ENCODE measurements at regions not wholly inside any gene's neighbourhood (a gene's known extent, or its start where the extent isn't known, plus 50 kb on each side); places are given as distances from the start of the nearest gene placed in this dataset.

- in situ Hi-C loops (cut with MboI) = no loop called here
- Histone ChIP-seq H3K79me2 (ENCODE audit: insufficient read depth) (no peaks in the 10 kb centered on the region), H3K4me2 (ENCODE audit: unreplicated experiment) (no peak overlapping the region), H2AFZ (0 out of 2 replicates have a peak overlapping the region, but pooled peaks have one; percentile 27), H3K4me1 (ENCODE audit: insufficient read depth) (peaks cover 37% of the 10 kb centered on the region), H3K4me3 (no peak overlapping the region), H3K27me3 (replicated peaks; ENCODE audit: insufficient read depth) (no peaks in the 10 kb centered on the region), H3F3A (ENCODE audit: insufficient read depth) (peaks cover 32% of the 10 kb centered on the region; the same call in 1 of the 2 replicates), H3K27ac (no peak overlapping the region), H3K36me3 (ENCODE audit: low read depth) (no peaks in the 10 kb centered on the region), H4K20me1 (ENCODE audit: insufficient read depth) (no peaks in the 10 kb centered on the region), H3K9me2 (ENCODE audit: insufficient read depth) (no peaks in the 10 kb centered on the region), H3K9me3 (ENCODE audit: low read depth) (no peaks in the 10 kb centered on the region), H3K9ac (no peak overlapping the region)
- TF ChIP-seq EZH2 (IDR thresholded peaks at IDR 0.05; ENCODE audit: insufficient read depth, poor library complexity, severe bottlenecking) (no peak), EZH2phosphoT487 (IDR thresholded peaks at IDR 0.05; ENCODE audit: insufficient read depth, low read depth) (no peak)
- WGBS, 2 experiments (ENCODE audit: low coverage in 1 of 2, low lambda C conversion rate in 2 of 2, missing lambda C conversion rate in 2 of 2) = 92 to 95% methylated on average over 5 of the region's 5 CpGs
- DNase-seq = no peak
These were observed 242.0 kb downstream of the HS3ST3A1 start for GRCh38 chr17:13359774-13360173.

DNA sequence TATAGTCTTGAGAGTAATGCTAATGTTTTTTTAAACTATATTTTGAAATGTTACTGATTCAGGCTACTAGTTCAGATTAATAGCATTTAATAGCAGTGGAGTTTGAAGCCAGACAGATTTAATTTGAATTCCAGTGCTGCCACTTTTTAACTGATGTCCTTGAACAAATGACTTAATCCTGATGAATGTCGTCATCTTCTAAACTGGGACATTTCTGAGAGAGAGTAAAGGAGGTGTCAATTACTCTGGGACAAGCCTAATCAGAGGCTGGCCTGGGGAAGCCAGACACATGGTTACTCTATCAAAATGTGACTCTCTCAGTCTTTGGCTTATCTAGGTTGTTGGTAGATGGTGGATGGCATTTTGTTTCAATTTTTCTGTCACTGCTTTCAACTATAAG, 246.7 kb downstream of the HS3ST3A1 start:
- Histone ChIP-seq H3K4me1 (ENCODE audit: insufficient read depth) (peaks cover 51% of the 10 kb centered on the region), H2AFZ (peak overlapping the region; percentile 41; the same call in 1 of the 2 replicates), H3K4me3 (no peak overlapping the region), H3K9me2 (ENCODE audit: insufficient read depth) (no peaks in the 10 kb centered on the region), H3K4me2 (ENCODE audit: unreplicated experiment) (no peak overlapping the region), H3K79me2 (ENCODE audit: insufficient read depth) (no peaks in the 10 kb centered on the region), H3K9ac (no peak overlapping the region), H3F3A (ENCODE audit: insufficient read depth) (peaks cover 52% of the 10 kb centered on the region), H4K20me1 (ENCODE audit: insufficient read depth) (no peaks in the 10 kb centered on the region), H3K27ac (peak overlapping the region; percentile 60; the same call in 1 of the 2 replicates), H3K9me3 (ENCODE audit: low read depth) (no peaks in the 10 kb centered on the region), H3K27me3 (replicated peaks; ENCODE audit: insufficient read depth) (no peaks in the 10 kb centered on the region), H3K36me3 (ENCODE audit: low read depth) (no peaks in the 10 kb centered on the region)
- WGBS, 2 experiments (ENCODE audit: low coverage in 1 of 2, low lambda C conversion rate in 2 of 2, missing lambda C conversion rate in 2 of 2) = 18 to 29% methylated on average over 1 of the region's 1 CpG
- TF ChIP-seq EZH2 (IDR thresholded peaks at IDR 0.05; ENCODE audit: insufficient read depth, poor library complexity, severe bottlenecking) (no peak), EZH2phosphoT487 (IDR thresholded peaks at IDR 0.05; ENCODE audit: insufficient read depth, low read depth) (no peak)
- DNase-seq = no peak
- in situ Hi-C loops (cut with MboI) = no loop called here

DNA sequence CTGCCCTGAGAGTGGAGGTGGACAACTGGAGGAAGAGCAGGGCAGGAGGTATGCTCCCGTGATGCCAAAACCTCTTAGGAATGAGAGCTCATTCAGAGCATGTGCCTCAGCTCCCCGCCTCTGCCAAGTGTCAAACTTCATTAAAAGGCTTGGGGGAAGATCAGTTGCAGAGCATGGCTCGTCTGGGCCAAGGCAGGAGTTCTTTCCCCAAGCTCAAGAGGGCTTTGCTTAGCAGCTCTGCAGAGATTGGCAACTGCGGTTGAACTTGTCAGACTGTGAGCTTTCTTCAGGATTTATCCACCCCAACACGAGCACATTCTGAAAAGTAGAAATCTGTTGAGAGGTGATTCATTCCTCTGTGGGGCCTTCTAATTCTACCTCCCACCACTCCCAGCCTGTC, 248.1 kb downstream of the HS3ST3A1 start:
- Histone ChIP-seq H3K9me2 (ENCODE audit: insufficient read depth) (no peaks in the 10 kb centered on the region), H2AFZ (peak overlapping the region; percentile 27), H3K4me3 (no peak overlapping the region), H3K36me3 (ENCODE audit: low read depth) (no peaks in the 10 kb centered on the region), H3K9me3 (ENCODE audit: low read depth) (no peaks in the 10 kb centered on the region), H3K4me1 (ENCODE audit: insufficient read depth) (peaks cover 58% of the 10 kb centered on the region), H3K4me2 (ENCODE audit: unreplicated experiment) (peak overlapping the region; percentile 42), H3K79me2 (ENCODE audit: insufficient read depth) (no peaks in the 10 kb centered on the region), H4K20me1 (ENCODE audit: insufficient read depth) (no peaks in the 10 kb centered on the region), H3K27me3 (replicated peaks; ENCODE audit: insufficient read depth) (no peaks in the 10 kb centered on the region), H3F3A (ENCODE audit: insufficient read depth) (peaks cover 58% of the 10 kb centered on the region), H3K27ac (peak overlapping the region; percentile 60), H3K9ac (peak overlapping the region; percentile 11)
- TF ChIP-seq EZH2phosphoT487 (IDR thresholded peaks at IDR 0.05; ENCODE audit: insufficient read depth, low read depth) (no peak), EZH2 (IDR thresholded peaks at IDR 0.05; ENCODE audit: insufficient read depth, poor library complexity, severe bottlenecking) (no peak)
- WGBS, 2 experiments (ENCODE audit: low coverage in 1 of 2, low lambda C conversion rate in 2 of 2, missing lambda C conversion rate in 2 of 2) = 3 to 6% methylated on average over 5 of the region's 5 CpGs
- peak; percentile 80 for DNase-seq
- in situ Hi-C loops (cut with MboI) = no loop called here

DNA sequence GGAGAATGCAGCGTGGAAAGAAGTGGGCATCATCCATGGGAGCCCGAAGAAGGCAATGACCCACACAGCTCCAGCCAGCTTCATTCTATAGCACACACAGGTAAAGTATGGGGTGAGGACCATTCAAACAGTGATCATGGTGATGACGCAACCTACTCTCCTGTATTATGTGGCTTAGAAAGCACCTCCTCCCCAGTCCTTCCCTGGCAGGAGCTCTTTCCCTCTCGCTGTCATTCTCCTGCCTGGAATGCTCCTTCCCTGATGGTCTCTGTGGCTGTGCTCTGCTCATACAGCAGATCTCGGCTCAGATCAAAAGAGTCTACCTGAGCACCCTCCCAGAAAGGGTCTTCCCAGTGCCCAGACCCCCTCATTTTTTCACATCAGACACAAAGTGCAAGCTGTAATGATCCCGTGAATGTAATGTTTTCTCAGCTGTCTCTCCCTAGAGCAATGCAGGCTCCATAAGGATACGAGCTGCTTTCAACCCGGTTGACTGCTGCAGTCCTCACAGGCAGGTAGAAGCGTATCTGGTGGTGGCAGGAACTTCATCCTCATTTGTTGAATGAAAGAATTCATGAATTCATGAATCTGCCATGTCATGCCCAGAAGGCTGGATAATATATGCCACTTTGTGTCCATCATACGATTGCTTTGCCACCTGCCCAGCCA, 248.8 kb downstream of the HS3ST3A1 start:
- Histone ChIP-seq H3K36me3 (ENCODE audit: low read depth) (no peaks in the 10 kb centered on the region), H3K9me2 (ENCODE audit: insufficient read depth) (no peaks in the 10 kb centered on the region), H2AFZ (peak overlapping the region; percentile 27), H3K9ac (peak overlapping the region; percentile 11), H3K4me1 (ENCODE audit: insufficient read depth) (peaks cover 65% of the 10 kb centered on the region), H3K79me2 (ENCODE audit: insufficient read depth) (no peaks in the 10 kb centered on the region), H3K4me3 (no peak overlapping the region), H3K9me3 (ENCODE audit: low read depth) (no peaks in the 10 kb centered on the region), H3K4me2 (ENCODE audit: unreplicated experiment) (peak overlapping the region; percentile 42), H4K20me1 (ENCODE audit: insufficient read depth) (no peaks in the 10 kb centered on the region), H3K27me3 (replicated peaks; ENCODE audit: insufficient read depth) (no peaks in the 10 kb centered on the region), H3F3A (ENCODE audit: insufficient read depth) (peaks cover 64% of the 10 kb centered on the region), H3K27ac (peak overlapping the region; percentile 60)
- no peak for DNase-seq
- WGBS, 2 experiments (ENCODE audit: low coverage in 1 of 2, low lambda C conversion rate in 2 of 2, missing lambda C conversion rate in 2 of 2) = 80 to 83% methylated on average over 10 of the region's 10 CpGs
- TF ChIP-seq EZH2phosphoT487 (IDR thresholded peaks at IDR 0.05; ENCODE audit: insufficient read depth, low read depth) (no peak), EZH2 (IDR thresholded peaks at IDR 0.05; ENCODE audit: insufficient read depth, poor library complexity, severe bottlenecking) (no peak)
- in situ Hi-C loops (cut with MboI) = no loop called here

All from GM23248 (cell line).